ENCODE measurements at regions not wholly inside any gene's neighbourhood (a gene's known extent, or its start where the extent isn't known, plus 50 kb on each side); places are given as distances from the start of the nearest gene placed in this dataset.

DNA sequence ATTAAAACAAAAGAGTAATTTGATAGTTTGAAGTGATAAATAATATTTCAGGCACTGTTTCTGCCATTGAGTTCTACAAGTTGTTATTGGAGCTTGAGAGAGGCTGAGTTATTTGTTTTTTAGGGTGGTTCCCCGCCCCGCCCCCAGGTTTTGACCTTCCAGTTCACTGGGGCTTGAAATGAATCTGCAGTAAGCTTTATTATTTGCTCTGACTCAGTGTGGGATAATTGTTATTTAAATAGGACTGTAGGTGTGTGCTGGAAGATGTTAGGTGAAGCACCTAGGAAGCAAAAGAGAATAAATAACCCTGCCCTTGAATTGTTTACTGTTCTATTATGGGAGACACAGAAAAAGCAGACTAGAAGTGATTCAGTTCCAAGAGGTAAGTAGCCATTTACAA lies 81.2 kb upstream of the KCNIP4 start:
- Mint-ChIP-seq H3K4me1 (ENCODE audit: low read depth) (no peaks in the 10 kb centered on the region), H3K27ac (no peak overlapping the region), H3K36me3 (ENCODE audit: insufficient read depth in 2 of 2) (no peaks in the 10 kb centered on the region), H3K4me3 (no peak overlapping the region), H3K27me3 (ENCODE audit: low read depth) (no peaks in the 10 kb centered on the region), H3K9me3 (peaks cover 6 to 7% of the 10 kb centered on the region in 2 donors)
- no peak for ATAC-seq (replicated peaks in 1 of 2)
- DNase-seq, result no peak

DNA sequence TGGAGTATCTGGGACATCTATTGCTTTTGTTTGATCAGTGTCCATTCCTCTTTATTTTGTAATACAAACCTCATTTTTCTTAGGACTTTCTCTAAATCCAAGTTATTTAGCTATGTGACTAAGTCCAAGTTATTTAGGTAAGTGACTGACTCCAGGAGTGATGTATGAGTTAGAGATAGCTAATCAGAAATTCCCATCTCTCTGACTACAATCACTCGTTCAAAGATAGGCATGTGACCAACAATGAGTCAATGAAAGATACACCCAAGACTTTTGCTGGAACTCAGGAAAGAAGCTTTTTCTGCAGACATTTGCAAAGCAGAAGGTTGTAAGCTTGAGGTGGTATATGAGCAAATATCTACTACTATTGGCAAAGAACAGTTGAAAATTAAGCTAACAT lies 72.5 kb upstream of the KCNIP4 start:
- Mint-ChIP-seq H3K9me3 (peaks cover 2 to 4% of the 10 kb centered on the region in 2 donors), H3K36me3 (ENCODE audit: insufficient read depth in 2 of 2) (no peaks in the 10 kb centered on the region), H3K27ac (no peak overlapping the region), H3K4me3 (no peak overlapping the region), H3K27me3 (ENCODE audit: low read depth) (no peaks in the 10 kb centered on the region), H3K4me1 (ENCODE audit: low read depth) (no peaks in the 10 kb centered on the region)
- ATAC-seq (replicated peaks in 1 of 2) (no peak), DNase-seq (no peak)

DNA sequence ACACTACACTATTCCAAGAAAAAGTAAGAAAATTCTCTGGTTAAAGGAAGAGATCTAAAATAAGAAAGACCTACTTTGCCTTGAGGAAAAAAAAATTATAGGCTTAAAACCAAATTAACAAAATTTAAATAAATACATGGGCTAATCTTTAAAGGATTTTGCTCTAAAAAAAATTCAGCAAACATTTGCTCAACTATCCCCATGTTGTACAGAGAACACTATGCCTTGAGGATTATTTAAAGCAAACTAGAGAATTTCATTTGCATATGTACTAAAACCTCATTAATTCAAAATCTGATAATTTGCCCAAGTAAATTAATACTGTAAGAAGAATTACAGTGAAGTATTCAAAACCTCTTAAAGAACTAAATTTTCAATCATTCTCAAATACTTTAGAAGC lies 71.6 kb upstream of the KCNIP4 start:
- Mint-ChIP-seq H3K9me3 (peaks cover 4% of the 10 kb centered on the region in 2 donors), H3K27ac (no peak overlapping the region), H3K27me3 (ENCODE audit: low read depth) (no peaks in the 10 kb centered on the region), H3K36me3 (ENCODE audit: insufficient read depth in 2 of 2) (no peaks in the 10 kb centered on the region), H3K4me1 (ENCODE audit: low read depth) (no peaks in the 10 kb centered on the region), H3K4me3 (no peak overlapping the region)
- no peak for ATAC-seq (replicated peaks in 1 of 2)
- DNase-seq, result no peak

DNA sequence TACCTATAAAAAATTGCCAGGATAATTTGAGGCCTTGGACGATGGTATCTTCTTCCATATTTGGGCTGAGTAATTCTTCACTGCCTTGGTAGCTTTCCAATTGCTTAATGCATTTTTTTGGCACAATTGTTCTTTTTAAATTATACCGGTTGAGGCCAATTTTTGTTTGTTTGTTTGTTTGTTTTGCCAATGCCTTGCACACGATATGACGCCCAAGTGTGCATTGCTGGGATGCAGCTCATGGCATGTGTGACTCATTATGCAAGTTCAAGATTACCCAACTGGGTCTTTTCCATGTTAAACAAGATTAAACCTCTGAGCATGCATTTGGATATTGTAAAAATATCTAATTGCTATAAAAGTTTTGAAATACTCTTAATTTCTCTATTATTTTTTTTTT lies 71.1 kb upstream of the KCNIP4 start:
- Mint-ChIP-seq H3K4me1 (ENCODE audit: low read depth) (no peaks in the 10 kb centered on the region), H3K27ac (no peak overlapping the region), H3K36me3 (ENCODE audit: insufficient read depth in 2 of 2) (no peaks in the 10 kb centered on the region), H3K9me3 (peaks cover 1 to 2% of the 10 kb centered on the region in 2 donors), H3K27me3 (ENCODE audit: low read depth) (no peaks in the 10 kb centered on the region), H3K4me3 (no peak overlapping the region)
- DNase-seq, result no peak
- no peak for ATAC-seq (replicated peaks in 1 of 2)

DNA sequence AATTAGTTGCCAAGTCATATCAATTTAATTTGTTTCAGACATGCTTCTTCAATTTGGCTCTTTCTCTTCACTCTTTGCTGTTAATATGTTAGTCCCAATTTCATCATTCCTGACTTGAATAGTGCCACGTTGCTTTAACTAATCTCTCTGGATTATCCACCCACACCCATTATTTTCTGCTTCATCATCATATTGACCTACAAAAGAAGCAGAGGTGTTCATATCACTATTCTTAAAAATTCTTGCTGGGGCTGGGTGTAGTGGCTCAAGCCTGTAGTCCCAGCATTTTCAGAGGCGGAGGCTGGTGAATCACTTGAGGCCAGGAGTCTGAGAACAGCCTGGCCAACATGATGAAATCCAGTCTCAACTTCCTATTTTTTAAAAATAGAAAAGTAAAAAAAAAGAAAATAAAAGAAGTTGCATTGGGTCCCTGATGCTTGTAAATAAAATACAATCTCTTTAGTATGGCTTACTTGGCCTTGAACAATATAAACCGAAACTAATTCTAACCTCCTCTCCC lies 65.7 kb upstream of the KCNIP4 start:
- Mint-ChIP-seq H3K9me3 (peaks cover 0 to 2% of the 10 kb centered on the region in 2 donors), H3K4me3 (no peak overlapping the region), H3K36me3 (ENCODE audit: insufficient read depth in 2 of 2) (no peaks in the 10 kb centered on the region), H3K27ac (no peak overlapping the region), H3K27me3 (ENCODE audit: low read depth) (no peaks in the 10 kb centered on the region), H3K4me1 (ENCODE audit: low read depth) (no peaks in the 10 kb centered on the region)
- DNase-seq (no peak), ATAC-seq (replicated peaks in 1 of 2) (no peak)

DNA sequence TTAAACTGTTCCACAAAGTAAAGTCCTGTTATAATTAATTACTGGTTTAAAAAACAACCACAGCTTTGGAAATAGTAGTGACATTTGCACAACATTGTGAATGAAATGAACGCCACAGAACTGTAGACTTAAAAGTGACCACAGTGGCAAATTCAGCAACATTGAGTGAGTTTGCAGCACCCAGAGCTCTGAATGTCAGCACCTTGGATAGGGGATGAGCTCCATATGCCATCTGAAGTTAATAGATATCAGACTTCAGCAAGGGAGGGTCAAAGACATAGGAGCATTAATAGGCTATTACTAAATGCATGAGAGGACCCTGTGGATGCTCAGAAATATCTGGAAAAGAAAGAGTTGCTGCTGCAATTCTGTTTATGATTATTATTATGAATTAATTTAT lies 55.3 kb upstream of the KCNIP4 start:
- Mint-ChIP-seq H3K4me1 (ENCODE audit: low read depth) (no peaks in the 10 kb centered on the region), H3K27me3 (ENCODE audit: low read depth) (no peaks in the 10 kb centered on the region), H3K27ac (no peak overlapping the region), H3K9me3 (peaks cover 2 to 12% of the 10 kb centered on the region in 2 donors), H3K4me3 (no peak overlapping the region), H3K36me3 (ENCODE audit: insufficient read depth in 2 of 2) (peaks cover 0 to 2% of the 10 kb centered on the region in 2 donors)
- DNase-seq (no peak), ATAC-seq (replicated peaks in 1 of 2) (no peak)

All from activated T-cell treated with anti-CD3 and anti-CD28 coated beads, Interleukin-2, amount 50 U/mL, for 72 hours (primary cell).